ENCODE measurements at regions not wholly inside any gene's neighbourhood (a gene's known extent, or its start where the extent isn't known, plus 50 kb on each side); places are given as distances from the start of the nearest gene placed in this dataset.

DNA sequence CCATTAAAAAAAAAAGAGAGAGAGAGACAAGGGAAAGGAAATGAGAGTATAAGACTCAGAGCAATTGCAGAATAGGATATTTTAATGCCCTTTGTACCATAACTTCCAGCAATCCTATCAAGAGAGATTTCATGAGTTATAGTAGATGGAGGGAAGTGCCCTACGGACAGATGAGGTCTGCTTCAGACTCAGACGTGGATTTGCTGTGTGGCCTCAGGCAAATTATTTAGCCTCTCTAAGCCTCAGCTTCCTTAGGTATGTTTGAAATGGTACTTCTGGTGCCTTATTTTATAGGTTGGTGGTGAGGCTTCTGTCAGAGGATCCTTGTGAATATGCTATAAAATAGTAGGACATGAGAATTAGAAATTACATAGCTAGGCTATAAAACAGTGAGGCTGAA is 448.2 kb downstream of the EDEM1 start:
- DNase-seq: no peak

DNA sequence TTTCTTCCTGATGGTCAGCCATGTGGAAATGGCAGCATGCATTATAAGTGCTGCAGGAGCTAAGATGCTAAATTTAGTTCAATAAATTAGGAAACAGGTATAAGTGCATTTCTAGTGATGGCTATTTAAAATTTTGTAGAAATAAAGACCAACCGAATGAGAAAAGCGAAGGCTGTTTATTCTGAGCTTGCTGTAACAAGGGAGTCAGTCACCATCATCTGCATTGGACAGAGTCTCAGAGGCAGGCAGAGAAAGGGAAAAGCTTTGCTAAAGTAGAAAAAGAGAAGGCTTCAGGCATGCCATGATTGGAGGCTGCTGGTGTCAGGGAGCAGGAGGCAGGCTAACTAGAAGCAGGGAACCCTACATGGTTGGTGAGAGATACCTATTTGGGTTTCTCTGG is 451.0 kb downstream of the EDEM1 start:
- DNase-seq: no peak

DNA sequence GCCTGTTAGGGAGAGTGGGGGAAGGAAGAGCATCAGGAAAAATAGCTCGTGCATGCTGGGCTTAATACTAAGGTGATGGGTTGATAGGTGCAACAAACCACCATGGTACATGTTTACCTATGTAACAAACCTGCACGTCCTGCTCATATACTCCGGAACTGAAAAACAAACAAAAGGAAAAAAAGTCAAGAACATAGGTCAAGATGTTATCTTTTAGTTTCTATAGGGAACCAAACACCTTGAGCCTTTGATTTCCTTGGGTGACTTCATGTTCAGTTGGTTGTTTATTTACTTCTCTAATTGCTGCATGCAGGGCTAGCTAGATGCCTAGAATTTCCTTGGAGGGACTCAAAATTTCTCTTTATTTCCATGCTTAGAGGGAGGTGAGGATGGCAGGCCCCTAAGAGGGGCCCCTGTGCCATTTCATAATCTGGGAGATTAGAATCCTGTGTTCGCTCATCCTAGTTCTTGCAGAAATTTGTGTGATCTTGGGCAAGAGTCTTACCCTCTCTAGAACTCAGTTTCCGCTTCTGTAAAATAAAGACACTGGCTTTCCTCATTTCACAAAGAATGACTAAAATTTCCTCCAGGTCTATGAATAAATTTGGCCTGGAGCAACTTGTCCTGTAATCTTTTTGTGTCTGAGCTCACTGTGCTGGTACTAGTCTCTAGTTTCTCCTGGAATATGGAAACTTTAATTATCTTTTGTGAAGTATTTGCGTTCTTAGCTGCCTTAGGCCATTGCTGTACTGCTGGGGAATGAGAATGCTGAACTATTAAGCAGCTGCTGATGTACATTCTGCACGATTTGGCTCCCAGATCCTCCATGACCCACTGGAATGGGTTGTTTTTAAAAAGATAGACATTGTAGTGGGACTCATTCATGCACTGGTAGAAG is 457.5 kb downstream of the EDEM1 start:
- no peak for DNase-seq

DNA sequence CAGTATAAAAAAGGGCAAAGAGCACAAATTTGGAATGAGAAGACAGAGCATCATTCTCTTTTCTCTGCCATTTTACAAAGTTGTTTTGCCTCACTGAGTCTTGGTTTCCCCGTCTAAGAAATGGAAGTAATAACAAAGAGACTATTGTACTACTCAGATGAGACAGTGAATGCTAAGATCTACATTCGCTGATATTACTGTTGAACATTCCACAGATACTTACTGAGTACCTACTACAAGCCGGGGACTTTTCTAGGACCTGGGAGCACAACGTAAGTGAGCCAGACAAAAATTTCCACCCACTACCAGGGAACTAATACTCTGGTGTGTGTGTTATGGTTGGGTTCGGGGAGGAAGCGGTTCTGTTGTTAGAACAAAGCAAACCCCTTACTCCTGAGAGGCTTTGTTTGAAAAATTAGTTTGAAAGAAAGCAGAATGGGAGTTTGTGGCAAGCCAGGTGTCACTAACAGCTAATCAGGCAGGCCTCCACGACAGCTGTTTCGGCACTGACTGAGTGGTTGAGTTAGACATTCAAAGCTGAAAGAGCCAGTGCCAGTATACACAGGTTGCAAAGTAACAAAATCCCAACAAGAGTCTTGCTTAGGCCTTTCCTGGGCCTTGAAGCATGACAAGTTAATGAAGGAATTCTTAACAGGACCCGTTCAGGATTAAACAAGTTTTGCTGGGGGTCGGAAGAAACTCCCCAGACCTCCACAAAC is 458.3 kb downstream of the EDEM1 start:
- no peak for DNase-seq

DNA sequence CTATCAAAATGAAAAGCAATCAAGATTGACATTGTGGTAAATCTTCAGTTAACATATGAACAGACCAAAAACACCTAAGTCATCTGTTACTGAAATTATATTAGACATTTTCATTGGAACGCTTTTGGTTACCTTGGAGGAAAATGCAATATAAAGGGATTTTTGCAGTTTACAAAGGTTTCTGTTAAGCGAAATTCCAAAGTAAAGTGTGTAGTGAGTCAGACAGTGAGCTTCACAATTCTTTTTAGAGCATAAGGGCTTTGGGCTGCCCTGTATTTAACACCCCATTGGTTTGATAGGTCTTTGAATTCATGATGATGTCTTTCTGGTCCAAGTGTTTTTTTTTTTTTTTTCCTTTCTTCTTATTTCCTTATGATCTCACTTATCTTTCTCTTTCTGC is 462.8 kb downstream of the EDEM1 start:
- DNase-seq: no peak

DNA sequence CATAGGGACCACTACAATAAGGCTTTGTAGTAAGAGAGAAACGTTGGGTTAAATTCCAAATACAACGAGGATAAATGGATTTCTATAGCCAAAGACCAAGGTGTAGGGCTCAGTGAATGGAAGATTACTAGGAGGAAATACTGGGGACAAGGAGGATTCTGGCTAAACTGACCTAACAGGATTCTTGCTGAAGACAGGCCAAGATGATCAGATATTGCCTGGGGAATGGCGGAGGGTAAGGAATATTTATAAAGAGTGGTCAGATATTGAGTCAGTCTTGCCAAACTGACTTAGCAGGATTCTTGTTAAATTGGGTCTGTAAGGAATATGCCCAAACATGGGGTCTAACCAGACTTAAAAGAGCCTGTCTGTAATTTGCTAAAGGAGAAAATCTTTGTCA is 463.8 kb downstream of the EDEM1 start:
- DNase-seq: no peak

DNA sequence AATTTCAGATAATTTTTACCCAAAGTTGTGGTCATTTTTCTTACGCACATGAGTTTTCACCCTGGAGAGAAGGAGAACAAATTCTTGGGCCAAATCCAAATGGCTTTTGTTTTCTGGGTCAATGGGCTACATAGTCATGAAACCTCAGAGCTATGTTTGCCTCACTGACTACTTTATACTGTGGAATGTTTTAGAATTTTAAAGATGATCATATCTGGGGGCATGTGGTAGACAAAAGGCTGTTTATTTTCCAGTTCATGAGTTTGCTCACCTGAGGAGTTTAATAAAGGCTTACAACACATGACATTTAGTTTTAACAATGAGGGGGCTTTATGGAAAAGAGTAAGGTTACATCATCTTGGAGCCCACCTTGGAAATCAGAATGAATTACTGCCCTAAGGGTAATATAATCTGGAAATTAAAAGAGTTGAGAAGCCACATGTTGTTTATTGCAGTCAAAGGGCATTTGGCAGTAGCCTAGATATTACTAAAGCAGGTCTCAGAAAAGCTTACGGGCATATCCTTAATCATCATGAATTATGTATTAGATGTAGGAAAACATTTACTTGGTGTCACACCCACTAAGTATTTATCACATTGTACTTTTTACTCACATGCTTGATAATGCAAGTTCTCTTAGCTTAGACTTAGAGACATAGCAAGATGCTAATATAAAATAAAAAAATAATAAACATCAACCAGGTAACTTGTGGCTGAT is 466.1 kb downstream of the EDEM1 start:
- no peak for DNase-seq

DNA sequence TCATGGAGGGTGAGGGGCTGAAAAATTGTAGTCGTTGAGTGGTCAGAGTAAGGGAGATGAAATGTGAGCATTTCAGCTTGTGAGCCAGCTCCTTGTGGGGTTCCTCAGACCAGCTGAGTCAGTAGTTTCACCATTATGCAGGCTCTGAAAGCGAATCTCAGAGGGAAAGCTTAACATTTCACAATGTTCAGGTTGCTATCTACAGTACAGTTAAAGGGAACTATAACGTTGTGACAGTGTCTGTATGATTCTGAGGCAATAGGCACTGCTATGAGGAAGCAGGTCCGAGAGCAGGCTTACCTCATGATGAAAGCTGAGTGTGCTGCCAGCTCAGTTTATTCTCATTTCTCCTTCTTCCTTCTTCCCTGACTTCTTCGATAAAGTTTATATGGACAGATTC is 469.6 kb downstream of the EDEM1 start:
- no peak for DNase-seq

DNA sequence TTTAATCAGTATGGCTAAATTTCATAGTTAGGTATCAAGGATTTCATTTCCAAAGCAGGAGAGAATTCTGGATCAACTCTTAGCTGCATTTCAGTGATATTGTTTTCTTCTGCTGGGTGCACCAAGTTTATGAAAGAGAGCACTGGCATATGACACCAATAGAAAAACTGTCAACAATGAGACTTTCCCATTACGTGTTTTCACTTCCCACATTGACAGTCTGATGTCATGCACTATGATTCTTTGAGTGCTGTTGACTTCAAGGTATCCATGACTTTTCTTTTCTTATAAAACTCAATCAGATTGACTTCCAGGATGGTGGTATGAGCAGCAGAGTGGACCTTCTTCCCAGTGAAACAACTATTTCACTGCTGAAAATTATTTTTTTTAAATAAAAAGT is 476.1 kb downstream of the EDEM1 start:
- no peak for DNase-seq

DNA sequence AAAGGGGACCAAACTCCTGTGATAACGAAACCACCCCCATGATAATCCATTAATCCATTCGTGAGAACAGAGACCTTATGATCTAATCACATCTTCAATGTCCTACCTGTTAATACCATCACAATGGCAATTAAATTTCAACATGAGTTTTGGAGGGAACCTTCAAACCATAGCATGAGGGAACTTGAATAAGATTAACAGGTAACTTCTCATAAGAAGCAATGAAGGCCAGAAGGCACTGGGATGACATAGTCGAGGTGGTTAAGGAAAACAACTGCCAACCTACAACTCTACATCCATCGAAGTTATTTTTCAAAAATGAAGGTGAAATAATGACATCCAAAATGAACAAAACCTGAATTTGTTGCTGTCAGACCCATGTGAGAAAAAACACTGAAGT is 478.9 kb downstream of the EDEM1 start:
- DNase-seq: no peak

DNA sequence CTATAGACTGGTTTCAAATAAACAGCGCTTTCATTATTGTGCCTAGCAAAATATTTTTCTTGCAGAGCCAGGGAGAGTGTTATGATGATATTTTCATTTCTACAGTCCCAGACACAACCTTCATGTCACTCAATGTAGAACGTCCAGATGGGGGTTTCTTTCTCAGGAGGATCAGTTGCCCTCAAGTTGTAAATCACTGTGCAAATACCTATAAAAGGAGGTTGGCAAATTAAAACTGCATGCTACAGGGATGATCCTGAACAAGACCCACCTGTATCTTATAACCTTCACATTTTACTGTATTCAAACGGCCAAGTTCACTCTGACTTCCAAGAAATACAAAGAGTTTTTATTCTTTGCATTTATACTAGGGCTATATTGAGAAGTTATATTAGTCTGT is 486.0 kb downstream of the EDEM1 start:
- no peak for DNase-seq

DNA sequence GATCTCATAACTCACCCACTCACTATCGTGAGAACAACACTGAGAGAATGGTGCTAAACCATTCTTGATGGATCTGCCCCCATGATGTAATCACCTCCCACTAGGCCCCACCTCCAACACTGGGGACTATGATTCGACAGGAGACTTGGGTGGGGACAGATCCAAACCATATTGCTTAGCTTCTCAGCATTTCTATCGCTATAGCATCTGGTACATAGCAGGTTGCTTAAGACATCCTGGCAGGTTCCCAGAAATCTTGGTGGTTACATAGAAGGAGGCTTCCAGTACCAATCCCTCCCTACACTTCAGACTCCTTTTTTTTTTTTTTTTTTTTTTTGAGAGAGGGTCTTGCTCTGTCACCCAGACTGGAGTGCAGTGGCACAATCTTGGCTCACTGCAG is 487.8 kb downstream of the EDEM1 start:
- DNase-seq: no peak

DNA sequence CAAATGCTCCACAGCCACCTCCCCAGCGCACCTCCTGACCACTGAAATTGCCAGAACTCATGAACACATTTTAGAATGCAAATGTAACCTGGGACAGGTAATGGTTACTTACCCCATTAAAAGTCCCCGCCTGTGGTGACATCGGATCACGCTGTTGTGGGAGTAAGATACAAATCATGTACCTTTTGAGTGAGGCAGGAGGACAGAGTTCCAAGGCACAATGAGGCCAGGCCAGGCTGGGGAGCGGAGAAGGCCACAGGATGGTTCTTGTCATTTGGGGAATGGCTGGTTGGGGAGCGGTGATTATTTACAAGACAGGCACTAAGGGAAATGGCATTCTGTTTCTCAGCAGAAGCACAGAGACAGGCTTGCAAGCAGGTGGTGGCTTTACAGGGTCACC is 490.0 kb downstream of the EDEM1 start:
- no peak for DNase-seq

DNA sequence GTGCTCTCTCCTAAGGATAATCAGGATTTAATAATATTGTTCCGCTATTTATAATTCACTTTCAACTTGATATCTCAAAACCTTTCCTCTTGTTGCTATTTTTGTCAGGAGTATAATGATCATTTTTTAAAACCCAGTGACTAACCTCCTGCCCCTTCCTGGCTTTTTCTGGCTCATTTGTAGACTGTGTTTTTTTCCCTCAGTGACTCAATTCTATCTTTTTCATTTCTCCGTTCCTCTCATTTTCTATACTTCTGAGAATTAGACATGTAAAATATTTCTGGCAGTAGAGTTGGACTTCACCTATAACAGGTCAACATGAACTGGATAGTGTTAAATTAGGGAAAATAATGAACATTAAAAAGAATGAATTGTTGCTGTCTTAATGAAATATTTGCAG is 490.7 kb downstream of the EDEM1 start:
- no peak for DNase-seq

DNA sequence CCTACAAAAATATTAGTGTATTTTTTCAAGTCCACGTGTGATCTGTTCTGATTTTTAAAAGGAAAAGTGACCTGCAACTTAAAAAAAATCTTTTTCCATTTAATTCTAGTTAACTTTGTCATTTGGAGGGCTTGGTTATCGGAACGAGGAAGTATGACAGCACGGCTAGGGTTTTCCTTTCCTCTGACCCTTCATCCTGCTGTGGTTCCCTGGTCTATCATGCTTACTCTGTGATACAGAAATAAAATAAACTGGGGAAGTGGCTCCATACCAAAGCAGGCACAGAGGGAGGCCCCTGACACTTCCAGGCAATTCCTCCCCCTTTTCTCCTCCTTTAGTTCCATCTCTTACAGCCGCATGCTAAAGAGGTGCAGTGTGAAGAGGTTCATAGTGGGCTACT is 491.3 kb downstream of the EDEM1 start:
- DNase-seq: no peak

DNA sequence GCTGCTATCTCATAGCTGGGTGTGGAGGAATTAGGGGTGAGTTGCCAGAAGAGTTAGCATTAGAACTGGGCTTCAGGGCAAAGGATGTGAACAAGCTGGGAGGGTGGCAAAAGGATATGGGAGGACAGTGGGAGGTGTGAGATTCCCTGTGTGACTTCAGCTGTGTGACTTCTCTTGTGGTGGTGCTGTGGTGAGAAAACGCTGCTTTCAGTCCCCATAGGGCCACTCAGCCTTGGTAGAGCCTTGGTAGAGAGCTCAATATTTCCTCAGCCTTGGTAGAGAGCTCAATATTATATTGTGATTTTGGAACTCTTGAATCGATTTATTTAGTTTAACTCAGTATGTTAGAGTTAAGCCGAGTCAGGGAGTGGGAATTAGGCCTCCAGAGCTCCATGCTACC is 499.7 kb downstream of the EDEM1 start:
- no peak for DNase-seq

DNA sequence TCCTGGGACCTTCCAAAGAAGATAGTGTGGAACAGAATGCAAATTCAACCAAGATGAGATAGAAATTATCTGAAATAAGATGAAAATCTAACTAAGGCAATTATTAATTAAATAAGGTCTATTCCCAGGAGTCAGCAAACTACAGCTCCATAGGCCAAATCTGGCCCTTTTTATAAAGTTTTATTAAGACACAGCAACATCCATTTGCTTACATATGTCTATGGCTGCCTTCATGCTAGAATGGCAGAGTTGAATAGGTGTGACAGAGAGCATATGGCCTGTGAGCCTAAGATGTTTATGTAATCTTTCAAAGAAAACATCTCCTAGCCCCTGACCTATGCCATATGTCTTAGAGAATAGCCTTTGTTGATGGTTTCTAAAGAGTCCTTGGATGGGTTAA is 503.0 kb downstream of the EDEM1 start:
- DNase-seq: no peak

DNA sequence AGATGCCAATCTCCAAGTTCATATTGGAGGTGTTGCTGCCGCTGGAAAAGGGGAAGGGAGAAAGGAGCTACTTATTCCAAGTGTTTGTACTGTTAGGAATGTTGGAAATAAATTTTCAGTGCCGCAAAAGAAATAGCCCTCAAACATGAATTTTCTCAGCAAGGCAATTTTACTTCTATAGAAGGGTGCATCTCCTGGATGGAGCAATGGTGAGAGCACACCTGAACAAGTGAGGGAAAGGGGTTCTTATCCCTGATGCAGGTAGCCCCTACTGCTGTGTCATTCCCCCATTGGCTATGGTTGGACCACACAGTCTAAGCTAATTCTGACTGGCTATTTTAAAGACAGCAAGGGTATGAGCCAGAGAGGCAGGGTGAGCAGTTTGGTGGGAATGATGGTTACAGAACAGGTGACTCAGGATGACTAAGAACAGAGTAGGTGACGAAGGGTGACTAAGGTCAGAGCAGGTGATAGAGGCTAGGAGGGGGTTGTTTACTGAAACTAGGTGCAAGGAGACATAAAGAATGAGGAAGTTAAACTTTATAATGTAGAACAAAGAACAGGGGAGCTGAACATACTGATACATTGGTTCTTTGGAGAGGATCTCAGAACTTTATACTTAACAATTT is 503.5 kb downstream of the EDEM1 start:
- no peak for DNase-seq

DNA sequence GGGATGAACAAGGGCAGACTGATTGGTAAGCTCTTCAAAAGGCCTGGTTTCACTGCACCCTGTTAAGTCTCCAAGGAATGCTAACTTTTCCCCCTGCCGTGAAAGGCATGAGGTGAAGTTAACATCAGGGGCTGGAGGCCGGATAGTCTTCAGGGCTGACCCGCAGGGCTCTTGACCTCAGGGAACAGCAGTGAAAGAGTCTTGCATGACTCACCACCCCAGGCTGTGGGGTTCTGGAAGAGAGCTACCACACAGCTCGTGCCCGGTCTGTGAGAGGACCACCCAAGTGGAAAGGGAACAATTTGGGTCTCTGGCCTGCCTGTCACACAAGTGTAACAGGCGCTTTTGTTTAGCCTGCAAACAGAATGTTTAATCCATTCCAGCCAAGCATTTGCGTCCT is 504.9 kb downstream of the EDEM1 start:
- DNase-seq: no peak

DNA sequence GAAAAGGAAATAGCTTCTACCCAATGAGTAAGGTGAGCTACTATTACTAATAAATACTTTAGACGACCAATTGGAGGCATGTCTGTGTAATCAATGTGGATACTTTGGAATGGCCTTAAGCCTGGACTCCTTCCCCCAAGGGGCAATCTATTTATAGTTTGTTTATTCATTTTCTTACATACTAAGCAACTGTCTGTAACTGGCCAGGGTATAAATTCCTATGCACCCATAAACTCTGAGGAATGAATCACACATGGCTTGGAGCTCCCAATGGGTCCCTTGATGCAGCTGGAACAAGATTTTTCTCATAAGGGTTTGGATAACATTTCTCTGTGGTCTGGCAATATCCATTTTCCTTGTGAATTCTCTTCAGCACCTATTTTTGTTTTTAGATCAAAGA is 506.8 kb downstream of the EDEM1 start:
- no peak for DNase-seq

DNA sequence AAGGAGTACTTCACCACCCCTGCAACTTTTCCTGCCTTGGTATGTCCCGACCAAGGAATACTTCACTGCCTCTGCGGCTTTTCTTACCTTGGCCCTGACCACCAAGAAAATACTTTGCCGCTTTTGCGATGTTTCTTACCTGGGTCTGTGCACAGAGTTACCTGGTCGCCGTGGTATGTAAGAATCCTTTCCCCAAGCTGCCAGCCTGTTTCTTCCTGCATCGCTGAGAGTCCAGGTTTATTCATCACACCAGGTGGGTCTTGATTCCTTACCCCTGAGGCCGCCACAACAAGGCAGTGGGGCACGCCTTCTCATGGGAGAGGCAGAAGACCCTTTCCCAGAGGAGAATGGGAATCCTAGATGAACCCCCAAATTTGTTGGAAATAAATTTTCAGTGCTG is 511.3 kb downstream of the EDEM1 start:
- no peak for DNase-seq

DNA sequence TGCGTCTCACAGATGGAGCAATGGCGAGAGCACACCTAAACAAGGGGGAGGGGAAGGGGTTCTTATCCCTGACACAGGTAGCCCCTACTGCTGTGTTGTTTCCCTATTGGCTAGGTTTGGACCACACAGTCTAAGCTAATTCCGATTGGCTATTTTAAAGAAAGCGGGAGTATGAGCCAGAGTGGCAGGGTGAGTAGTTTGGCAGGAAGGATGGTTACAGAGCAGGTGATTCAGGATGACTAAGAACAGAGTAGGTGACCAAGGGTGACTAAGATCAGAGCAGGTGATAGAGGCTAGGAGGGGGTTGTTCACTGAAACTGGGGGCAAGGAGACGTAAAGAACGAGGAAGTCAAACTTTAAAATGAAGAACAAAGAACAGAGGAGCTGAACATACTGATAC is 511.8 kb downstream of the EDEM1 start:
- no peak for DNase-seq

DNA sequence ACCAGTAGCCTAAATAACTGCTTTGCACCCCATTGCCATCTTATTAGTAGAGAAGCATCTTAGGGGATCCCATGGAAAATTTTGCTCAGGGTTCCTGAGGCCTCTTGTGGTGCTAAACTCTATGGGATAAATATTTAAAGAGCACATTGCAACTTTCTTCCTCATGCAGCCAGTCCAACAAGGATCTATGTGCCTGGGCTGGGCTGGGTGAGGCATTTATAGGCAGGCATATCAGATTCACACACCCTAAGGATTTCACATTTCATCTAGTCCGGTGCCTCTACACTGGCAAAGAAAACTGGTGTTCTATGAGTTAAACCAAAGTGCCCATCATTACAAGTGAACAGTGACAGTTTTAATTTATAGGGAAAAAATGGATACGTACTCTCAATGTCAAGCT is 512.3 kb downstream of the EDEM1 start:
- DNase-seq: no peak
